Hepatocyte (in vitro differentiated cells): ENCODE measurements at regions not wholly inside any gene's neighbourhood (a gene's known extent, or its start where the extent isn't known, plus 50 kb on each side); places are given as distances from the start of the nearest gene placed in this dataset.

Experiments
- DNase-seq: peaks from one replicate; pipeline ENCODE4 v3.0.0-alpha.2; 2016; ENCODE audit warnings: low spot score
- H2AFZ ChIP-seq: fragments of 200-600 bp; sonication (generic); 2 replicates; pipeline ENCODE4 v1.6.0; 2016; ENCODE audit warnings: antibody characterized with exemption, mild to moderate bottlenecking
- H3K27ac ChIP-seq: fragments of 200-600 bp; sonication (generic); 2 replicates; pipeline ENCODE4 v1.5.1; 2016; ENCODE audit warnings: mild to moderate bottlenecking
- H3K27me3 ChIP-seq: fragments of 200-600 bp; sonication (generic); 2 replicates; pipeline ENCODE4 v1.6.1; 2016
- H3K36me3 ChIP-seq: fragments of 200-600 bp; sonication (generic); replicated peaks from 2 replicates; pipeline ENCODE4 v1.5.1; 2016; ENCODE audit warnings: low read depth; ENCODE audit not compliant: insufficient read depth
- H3K4me1 ChIP-seq: fragments of 200-600 bp; sonication (generic); 2 replicates; pipeline ENCODE4 v1.5.1; 2016; ENCODE audit warnings: mild to moderate bottlenecking, moderate library complexity; ENCODE audit not compliant: insufficient read depth
- H3K4me2 ChIP-seq: fragments of 200-600 bp; sonication (generic); 2 replicates; pipeline ENCODE4 v1.6.0; 2016
- H3K4me3 ChIP-seq: fragments of 200-600 bp; sonication (generic); 2 replicates; pipeline ENCODE4 v1.5.1; 2016; ENCODE audit warnings: mild to moderate bottlenecking
- H3K79me2 ChIP-seq: fragments of 200-600 bp; sonication (generic); 2 replicates; pipeline ENCODE4 v1.6.0; 2017; ENCODE audit warnings: mild to moderate bottlenecking
- H3K9me2 ChIP-seq: fragments of 200-600 bp; sonication (generic); replicated peaks from 2 replicates; pipeline ENCODE4 v1.6.0; 2017; ENCODE audit warnings: mild to moderate bottlenecking; ENCODE audit not compliant: insufficient read depth
- H3K9me3 ChIP-seq: fragments of 200-600 bp; sonication (generic); 2 replicates; pipeline ENCODE4 v1.5.1; 2016; ENCODE audit warnings: low read depth, mild to moderate bottlenecking
- H4K20me1 ChIP-seq: fragments of 200-600 bp; sonication (generic); 2 replicates; pipeline ENCODE4 v1.6.0; 2016; ENCODE audit warnings: mild to moderate bottlenecking; ENCODE audit not compliant: insufficient read depth, poor library complexity, severe bottlenecking
- CTCF ChIP-seq: fragments of 200-600 bp; sonication (generic); IDR thresholded peaks from 2 replicates; pipeline ENCODE4 v1.5.1; 2016; ENCODE audit warnings: antibody characterized with exemption, mild to moderate bottlenecking; ENCODE audit not compliant: poor library complexity
- EZH2 ChIP-seq: fragments of 200-600 bp; sonication (generic); IDR thresholded peaks from 2 replicates; pipeline ENCODE4 v1.6.1; 2016; ENCODE audit warnings: antibody characterized with exemption, mild to moderate bottlenecking, borderline replicate concordance
- EZH2phosphoT487 ChIP-seq: fragments of 200-600 bp; sonication (generic); IDR thresholded peaks from one replicate; pipeline ENCODE4 v1.6.1; 2018; ENCODE audit warnings: antibody characterized with exemption, mild to moderate bottlenecking, low read depth, moderate library complexity; ENCODE audit not compliant: unreplicated experiment, severe bottlenecking
- WGBS: methylation state at CpG from one replicate; pipeline ENCODE4 v1.1.6; 2016; ENCODE audit warnings: low lambda C conversion rate; ENCODE audit errors: missing lambda C conversion rate; 5-methylcytosine and 5-hydroxymethylcytosine counted together

DNA sequence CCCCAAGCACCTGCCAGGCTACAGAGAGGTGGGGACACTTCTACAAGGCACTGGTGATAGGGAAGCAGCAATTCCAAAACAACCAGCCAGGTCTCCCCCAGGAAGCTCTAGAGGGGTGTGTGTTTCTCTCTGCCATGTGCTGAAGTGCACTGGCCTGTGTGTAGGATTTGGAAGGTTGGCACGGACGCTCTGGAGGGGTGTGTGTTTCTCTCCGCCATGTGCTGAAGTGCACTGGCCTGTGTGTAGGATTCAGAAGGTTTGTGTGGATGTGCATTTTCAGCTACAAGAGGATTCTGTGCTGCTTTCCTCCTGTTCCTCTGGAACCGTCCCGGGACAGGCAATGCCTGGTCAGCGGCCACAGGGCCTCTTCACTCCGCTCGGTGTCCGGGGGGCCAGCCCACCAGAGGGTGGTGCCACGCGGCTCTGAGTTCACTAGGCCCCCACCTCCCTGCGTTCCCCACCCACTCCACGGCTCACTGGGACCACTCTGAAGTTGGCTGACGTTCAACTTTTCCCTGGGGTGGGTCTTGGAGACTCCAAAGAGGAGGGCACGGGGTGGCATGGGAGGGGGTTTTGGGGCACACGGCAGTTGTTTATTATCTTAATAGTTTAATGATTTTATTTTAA is 552.8 kb downstream of the BRD1 start:
- 90% methylated on average over 16 of the region's 16 CpGs for WGBS
- H3K4me3 ChIP-seq = no peak overlapping the region
- H4K20me1 ChIP-seq = no peaks in the 10 kb centered on the region
- H3K27me3 ChIP-seq = peaks cover 16% of the 10 kb centered on the region
- no peaks in the 10 kb centered on the region for H3K9me3 ChIP-seq
- no peak overlapping the region for H2AFZ ChIP-seq
- H3K79me2 ChIP-seq = no peaks in the 10 kb centered on the region
- TF ChIP-seq CTCF = no peak
- no peak for TF ChIP-seq EZH2
- TF ChIP-seq EZH2phosphoT487 = no peak
- no peak overlapping the region for H3K4me2 ChIP-seq
- no peaks in the 10 kb centered on the region for H3K4me1 ChIP-seq
- no peak for DNase-seq
- no peaks in the 10 kb centered on the region for H3K9me2 ChIP-seq
- H3K27ac ChIP-seq = no peak overlapping the region
- no peaks in the 10 kb centered on the region for H3K36me3 ChIP-seq

GRCh38 chr22:49272546-49273125 is 555.0 kb downstream of the BRD1 start:
- Histone ChIP-seq H3K4me2 (no peak overlapping the region), H3K27me3 (peaks cover 25% of the 10 kb centered on the region), H3K79me2 (no peaks in the 10 kb centered on the region), H3K27ac (no peak overlapping the region), H3K36me3 (no peaks in the 10 kb centered on the region), H3K9me3 (no peaks in the 10 kb centered on the region), H3K4me3 (no peak overlapping the region), H3K4me1 (no peaks in the 10 kb centered on the region), H4K20me1 (no peaks in the 10 kb centered on the region), H2AFZ (no peak overlapping the region), H3K9me2 (no peaks in the 10 kb centered on the region)
- 84% methylated on average over 17 of the region's 17 CpGs for WGBS
- TF ChIP-seq EZH2 (no peak), EZH2phosphoT487 (no peak), CTCF (no peak)
- DNase-seq = no peak

DNA sequence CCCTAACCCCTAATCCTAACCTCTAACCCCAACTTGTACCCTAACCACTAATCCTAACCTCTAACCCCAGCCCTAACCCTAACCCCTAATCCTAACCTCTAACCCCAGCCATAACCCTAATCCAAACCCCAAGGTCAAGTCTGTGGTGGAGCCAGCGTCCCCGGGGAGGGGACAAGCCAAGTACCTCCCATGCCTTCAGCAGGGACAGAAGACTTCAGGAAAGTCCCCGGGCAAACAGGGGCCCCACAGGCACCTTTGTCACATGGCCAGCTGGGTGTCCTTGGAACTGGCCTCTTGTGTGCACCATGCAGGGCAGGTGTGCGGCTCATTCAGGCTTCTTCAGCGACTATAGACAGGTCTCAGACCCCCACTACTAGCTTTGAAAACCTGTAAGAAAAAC is 555.8 kb downstream of the BRD1 start:
- H3K9me2 ChIP-seq = no peaks in the 10 kb centered on the region
- no peak overlapping the region for H3K27ac ChIP-seq
- TF ChIP-seq EZH2phosphoT487 (no peak), CTCF (no peak), EZH2 (no peak)
- H3K4me3 ChIP-seq = no peak overlapping the region
- WGBS = 61% methylated on average over 5 of the region's 5 CpGs
- H3K79me2 ChIP-seq = no peaks in the 10 kb centered on the region
- DNase-seq = no peak
- no peaks in the 10 kb centered on the region for H3K4me1 ChIP-seq
- no peak overlapping the region for H2AFZ ChIP-seq
- H3K27me3 ChIP-seq = peaks cover 25% of the 10 kb centered on the region
- no peaks in the 10 kb centered on the region for H3K36me3 ChIP-seq
- no peaks in the 10 kb centered on the region for H3K9me3 ChIP-seq
- no peaks in the 10 kb centered on the region for H4K20me1 ChIP-seq
- no peak overlapping the region for H3K4me2 ChIP-seq
